ENCODE measurements at regions not wholly inside any gene's neighbourhood (a gene's known extent, or its start where the extent isn't known, plus 50 kb on each side); places are given as distances from the start of the nearest gene placed in this dataset.

DNA sequence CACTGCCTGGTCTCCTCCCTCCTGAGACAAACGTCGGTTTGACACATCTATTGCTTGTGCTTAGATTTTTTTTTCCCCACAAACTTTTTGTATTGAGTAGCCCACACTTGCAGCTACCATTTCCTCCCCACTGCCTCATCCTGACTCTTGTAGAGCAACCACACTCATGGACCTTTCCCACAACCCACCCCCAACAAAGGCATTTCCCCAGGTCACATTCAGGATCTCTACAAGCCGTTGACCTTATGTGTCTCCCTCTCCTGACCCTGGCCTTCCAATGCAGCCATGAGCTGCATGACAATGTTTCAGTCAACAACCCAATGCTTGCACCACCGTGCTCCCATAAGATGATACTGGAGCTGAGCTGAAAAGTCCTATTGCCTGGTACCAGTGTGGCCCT, 91.9 kb upstream of the MKI67 start:
- FAIRE-seq (no peak), DNase-seq (ENCODE audit: extremely low read depth in 1 of 4, low spot score in 3 of 4) (no peak), ATAC-seq (no peak)
- BruUV-seq (replicated peaks), result no TSS peak
- Histone ChIP-seq H3K4me2 (ENCODE audit: insufficient read depth, low read length) (no peak overlapping the region), H3K9me1 (ENCODE audit: control insufficient read depth, insufficient read depth, low read length) (no peaks in the 10 kb centered on the region), H2AFZ (ENCODE audit: low read depth, low read length) (no peak overlapping the region), H3K9me3 (replicated peaks; ENCODE audit: control insufficient read depth, insufficient read depth, low read depth, low read length) (no peaks in the 10 kb centered on the region), H3K4me1 (replicated peaks in 1 of 2; ENCODE audit: control insufficient read depth in 2 of 2, insufficient read depth in 2 of 2, low read length in 2 of 2) (no peaks in the 10 kb centered on the region; a peak in 1 of 5 replicates), H4K20me1 (replicated peaks; ENCODE audit: control insufficient read depth, insufficient read depth, low read length) (no peaks in the 10 kb centered on the region), H3K27ac (ENCODE audit: extremely low read depth, low read depth, low read length) (no peak overlapping the region), H3K79me2 (ENCODE audit: control insufficient read depth, insufficient read depth, low read length) (no peaks in the 10 kb centered on the region), H3K4me3 (no peak overlapping the region), H3K9ac (ENCODE audit: insufficient read depth in 1 of 2, low read depth in 2 of 2, low read length in 2 of 2) (no peak overlapping the region), H3K27me3 (ENCODE audit: control insufficient read depth in 2 of 2, insufficient read depth in 2 of 2, low read length in 2 of 2) (peaks cover 7 to 33% of the 10 kb centered on the region in 2 experiments; a peak in 4 of 5 replicates), H3K36me3 (ENCODE audit: control insufficient read depth, insufficient read depth, low read length) (no peaks in the 10 kb centered on the region)
- ChIA-PET CTCF (ENCODE audit: low intra/inter-chr PET ratio) (no interaction called here), POLR2A (no interaction called here)
- TF ChIP-seq, protein P1, sequence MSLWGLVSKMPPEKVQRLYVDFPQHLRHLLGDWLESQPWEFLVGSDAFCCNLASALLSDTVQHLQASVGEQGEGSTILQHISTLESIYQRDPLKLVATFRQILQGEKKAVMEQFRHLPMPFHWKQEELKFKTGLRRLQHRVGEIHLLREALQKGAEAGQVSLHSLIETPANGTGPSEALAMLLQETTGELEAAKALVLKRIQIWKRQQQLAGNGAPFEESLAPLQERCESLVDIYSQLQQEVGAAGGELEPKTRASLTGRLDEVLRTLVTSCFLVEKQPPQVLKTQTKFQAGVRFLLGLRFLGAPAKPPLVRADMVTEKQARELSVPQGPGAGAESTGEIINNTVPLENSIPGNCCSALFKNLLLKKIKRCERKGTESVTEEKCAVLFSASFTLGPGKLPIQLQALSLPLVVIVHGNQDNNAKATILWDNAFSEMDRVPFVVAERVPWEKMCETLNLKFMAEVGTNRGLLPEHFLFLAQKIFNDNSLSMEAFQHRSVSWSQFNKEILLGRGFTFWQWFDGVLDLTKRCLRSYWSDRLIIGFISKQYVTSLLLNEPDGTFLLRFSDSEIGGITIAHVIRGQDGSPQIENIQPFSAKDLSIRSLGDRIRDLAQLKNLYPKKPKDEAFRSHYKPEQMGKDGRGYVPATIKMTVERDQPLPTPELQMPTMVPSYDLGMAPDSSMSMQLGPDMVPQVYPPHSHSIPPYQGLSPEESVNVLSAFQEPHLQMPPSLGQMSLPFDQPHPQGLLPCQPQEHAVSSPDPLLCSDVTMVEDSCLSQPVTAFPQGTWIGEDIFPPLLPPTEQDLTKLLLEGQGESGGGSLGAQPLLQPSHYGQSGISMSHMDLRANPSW (CRISPR knock-in tag; IDR thresholded peaks at IDR 0.05), result no peak
- TF ChIP-seq ZKSCAN3 (CRISPR knock-in tag; IDR thresholded peaks at IDR 0.05), result no peak
- intact Hi-C loops (cut with micrococcal nuclease) (no loop called here), in situ Hi-C loops (cut with MboI) (no loop called here)
- 0% methylated on average over 2 of the region's 4 CpGs for WGBS (ENCODE audit: insufficient coverage, low coverage, missing lambda C conversion rate)

DNA sequence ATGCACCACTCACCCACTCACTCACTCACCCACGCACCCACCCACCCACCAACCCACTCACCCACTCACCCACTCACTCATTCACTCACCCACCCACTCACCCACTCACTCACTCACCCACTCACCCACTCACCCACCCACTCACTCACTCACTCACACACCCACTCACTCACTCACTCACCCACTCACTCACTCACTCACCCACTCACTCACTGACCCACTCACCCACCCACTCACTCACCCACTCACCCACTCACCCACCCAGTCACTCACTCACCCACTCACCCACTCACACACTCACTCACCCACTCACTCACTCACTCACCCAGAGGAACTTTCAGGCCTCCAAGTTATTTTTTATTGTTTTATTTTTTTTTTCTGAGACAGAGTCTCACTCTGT, 93.1 kb upstream of the MKI67 start:
- peak; percentile 65 for TF ChIP-seq EGR1 (conservative IDR thresholded peaks at IDR 0.05)
- TF ChIP-seq, protein P2, sequence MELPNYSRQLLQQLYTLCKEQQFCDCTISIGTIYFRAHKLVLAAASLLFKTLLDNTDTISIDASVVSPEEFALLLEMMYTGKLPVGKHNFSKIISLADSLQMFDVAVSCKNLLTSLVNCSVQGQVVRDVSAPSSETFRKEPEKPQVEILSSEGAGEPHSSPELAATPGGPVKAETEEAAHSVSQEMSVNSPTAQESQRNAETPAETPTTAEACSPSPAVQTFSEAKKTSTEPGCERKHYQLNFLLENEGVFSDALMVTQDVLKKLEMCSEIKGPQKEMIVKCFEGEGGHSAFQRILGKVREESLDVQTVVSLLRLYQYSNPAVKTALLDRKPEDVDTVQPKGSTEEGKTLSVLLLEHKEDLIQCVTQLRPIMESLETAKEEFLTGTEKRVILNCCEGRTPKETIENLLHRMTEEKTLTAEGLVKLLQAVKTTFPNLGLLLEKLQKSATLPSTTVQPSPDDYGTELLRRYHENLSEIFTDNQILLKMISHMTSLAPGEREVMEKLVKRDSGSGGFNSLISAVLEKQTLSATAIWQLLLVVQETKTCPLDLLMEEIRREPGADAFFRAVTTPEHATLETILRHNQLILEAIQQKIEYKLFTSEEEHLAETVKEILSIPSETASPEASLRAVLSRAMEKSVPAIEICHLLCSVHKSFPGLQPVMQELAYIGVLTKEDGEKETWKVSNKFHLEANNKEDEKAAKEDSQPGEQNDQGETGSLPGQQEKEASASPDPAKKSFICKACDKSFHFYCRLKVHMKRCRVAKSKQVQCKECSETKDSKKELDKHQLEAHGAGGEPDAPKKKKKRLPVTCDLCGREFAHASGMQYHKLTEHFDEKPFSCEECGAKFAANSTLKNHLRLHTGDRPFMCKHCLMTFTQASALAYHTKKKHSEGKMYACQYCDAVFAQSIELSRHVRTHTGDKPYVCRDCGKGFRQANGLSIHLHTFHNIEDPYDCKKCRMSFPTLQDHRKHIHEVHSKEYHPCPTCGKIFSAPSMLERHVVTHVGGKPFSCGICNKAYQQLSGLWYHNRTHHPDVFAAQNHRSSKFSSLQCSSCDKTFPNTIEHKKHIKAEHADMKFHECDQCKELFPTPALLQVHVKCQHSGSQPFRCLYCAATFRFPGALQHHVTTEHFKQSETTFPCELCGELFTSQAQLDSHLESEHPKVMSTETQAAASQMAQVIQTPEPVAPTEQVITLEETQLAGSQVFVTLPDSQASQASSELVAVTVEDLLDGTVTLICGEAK (IDR thresholded peaks at IDR 0.05), result no peak
- TF ChIP-seq, protein P2 (CRISPR knock-in tag; IDR thresholded peaks at IDR 0.05), result no peak
- no CpG with 5 or more reads among the region's 1 CpG for WGBS (ENCODE audit: insufficient coverage, low coverage, missing lambda C conversion rate)
- Histone ChIP-seq H3K9me1 (ENCODE audit: control insufficient read depth, insufficient read depth, low read length) (no peaks in the 10 kb centered on the region), H3K4me2 (ENCODE audit: insufficient read depth, low read length) (no peak overlapping the region), H3K4me1 (replicated peaks in 1 of 2; ENCODE audit: control insufficient read depth in 2 of 2, insufficient read depth in 2 of 2, low read length in 2 of 2) (no peaks in the 10 kb centered on the region), H2AFZ (ENCODE audit: low read depth, low read length) (no peak overlapping the region), H4K20me1 (replicated peaks; ENCODE audit: control insufficient read depth, insufficient read depth, low read length) (no peaks in the 10 kb centered on the region), H3K9me3 (replicated peaks; ENCODE audit: control insufficient read depth, insufficient read depth, low read depth, low read length) (no peaks in the 10 kb centered on the region), H3K79me2 (ENCODE audit: control insufficient read depth, insufficient read depth, low read length) (no peaks in the 10 kb centered on the region), H3K4me3 (no peak overlapping the region), H3K36me3 (ENCODE audit: control insufficient read depth, insufficient read depth, low read length) (no peaks in the 10 kb centered on the region), H3K9ac (ENCODE audit: insufficient read depth in 1 of 2, low read depth in 2 of 2, low read length in 2 of 2) (no peak overlapping the region), H3K27me3 (ENCODE audit: control insufficient read depth in 2 of 2, insufficient read depth in 2 of 2, low read length in 2 of 2) (peaks cover 3 to 26% of the 10 kb centered on the region in 2 experiments; a peak in 3 of 5 replicates), H3K27ac (ENCODE audit: extremely low read depth, low read depth, low read length) (no peak overlapping the region)
- intact Hi-C loops (cut with micrococcal nuclease) (no loop called here), in situ Hi-C loops (cut with MboI) (no loop called here)
- no peak for FAIRE-seq
- no peak for ATAC-seq
- no peak for DNase-seq (ENCODE audit: extremely low read depth in 1 of 4, low spot score in 3 of 4)
- BruUV-seq (replicated peaks), result no TSS peak
- ChIA-PET POLR2A (no interaction called here), CTCF (ENCODE audit: low intra/inter-chr PET ratio) (no interaction called here)

Data from K562 (cell line).